A673 (cell line): ENCODE measurements at regions not wholly inside any gene's neighbourhood (a gene's known extent, or its start where the extent isn't known, plus 50 kb on each side); places are given as distances from the start of the nearest gene placed in this dataset.

Experiments used
- BruUV-seq: library from RNA; stranded (reverse); fragments of 400-500 nt; replicated peaks from 2 replicates; lab custom pipeline; 2021; lab: Mats Ljungman, UMichigan
- CTCF ChIA-PET: fragments of 300-600 bp; sonication (Branson Sonifier 250); formaldehyde crosslinking; loops from one replicate; lab custom pipeline; 2022; ENCODE audit warnings: antibody characterized with exemption; lab: Charles Lee
- POLR2A ChIA-PET: fragments of 300-600 bp; sonication (Branson Sonifier 250); formaldehyde crosslinking; loops from one replicate; lab custom pipeline; 2022; ENCODE audit warnings: antibody characterized with exemption; ENCODE audit not compliant: low non-redundant PET; lab: Charles Lee
- DNase-seq: peaks from one replicate; pipeline ENCODE4 v3.0.0-alpha.2; 2015; ENCODE audit warnings: low spot score
- H3K27ac ChIP-seq: fragments of 200-600 bp; sonication (generic); 2 replicates; pipeline ENCODE4 v1.5.1; 2016; ENCODE audit warnings: mixed run types, low read depth, mild to moderate bottlenecking, mixed read lengths, antibody characterized with exemption, low read length; ENCODE audit not compliant: poor library complexity, severe bottlenecking
- H3K27me3 ChIP-seq: fragments of 200-600 bp; sonication (generic); replicated peaks from 2 replicates; pipeline ENCODE4 v1.6.1; 2017; ENCODE audit warnings: mixed run types, low read depth, mild to moderate bottlenecking, mixed read lengths, antibody characterized with exemption, low read length; ENCODE audit not compliant: insufficient read depth, poor library complexity
- H3K36me3 ChIP-seq: fragments of 200-600 bp; sonication (generic); 2 replicates; pipeline ENCODE4 v1.6.1; 2016; ENCODE audit warnings: mixed run types, mild to moderate bottlenecking, mixed read lengths, antibody characterized with exemption, low read length; ENCODE audit not compliant: insufficient read depth, poor library complexity, severe bottlenecking
- H3K4me1 ChIP-seq: fragments of 200-600 bp; sonication (generic); 2 replicates; pipeline ENCODE4 v1.6.1; 2017; ENCODE audit warnings: mixed run types, mild to moderate bottlenecking, mixed read lengths, antibody characterized with exemption, low read length; ENCODE audit not compliant: insufficient read depth, poor library complexity, severe bottlenecking
- H3K4me3 ChIP-seq: fragments of 200-600 bp; sonication (generic); 2 replicates; pipeline ENCODE4 v1.5.1; 2016; ENCODE audit warnings: low read depth, mixed run types, mild to moderate bottlenecking, mixed read lengths, low read length; ENCODE audit not compliant: poor library complexity, severe bottlenecking
- H3K9me3 ChIP-seq: fragments of 200-600 bp; sonication (generic); 2 replicates; pipeline ENCODE4 v1.6.1; 2016; ENCODE audit warnings: mixed run types, low read depth, mild to moderate bottlenecking, mixed read lengths, antibody characterized with exemption, low read length; ENCODE audit not compliant: poor library complexity, severe bottlenecking
- CTCF ChIP-seq: fragments of 300-800, 200-600 bp; sonication (generic); conservative IDR thresholded peaks from 2 replicates; pipeline ENCODE4 v1.5.1; 2017; ENCODE audit warnings: low read depth, mild to moderate bottlenecking, antibody characterized with exemption, low read length, moderate library complexity, mixed read lengths
- EZH2 ChIP-seq: fragments of 200-600 bp; sonication (generic); IDR thresholded peaks from 2 replicates; pipeline ENCODE4 v1.6.1; 2017; ENCODE audit warnings: borderline replicate concordance, low read depth, mild to moderate bottlenecking, mixed read lengths, antibody characterized with exemption, low read length; ENCODE audit not compliant: poor library complexity, severe bottlenecking
- intact Hi-C: fragments of 100-400 bp; cut with micrococcal nuclease; formaldehyde crosslinking; loops from one replicate; pipeline ENCODE4 v1.10.0; 2022; ENCODE audit not compliant: unreplicated experiment

- H3K27me3 ChIP-seq, result peaks cover 21% of the 10 kb centered on the region
- no TSS peak for BruUV-seq
- H3K4me3 ChIP-seq, result no peak overlapping the region
- TF ChIP-seq EZH2, result no peak
- TF ChIP-seq CTCF, result no peak
- H3K27ac ChIP-seq, result no peak overlapping the region
- H3K36me3 ChIP-seq, result no peaks in the 10 kb centered on the region
- DNase-seq, result no peak
- ChIA-PET POLR2A (no interaction called here), CTCF (no interaction called here)
- intact Hi-C loops, result no loop called here
- no peaks in the 10 kb centered on the region for H3K4me1 ChIP-seq
- H3K9me3 ChIP-seq, result no peaks in the 10 kb centered on the region
Measured at GRCh38 chr22:48352086-48352911, 1475.4 kb downstream of the BRD1 start.

- POLR2A ChIA-PET, result no interaction called here
- intact Hi-C loops, result no loop called here
Measured at GRCh38 chr22:48351376-48352085, 1476.1 kb downstream of the BRD1 start.

GRCh38 chr22:48350456-48350855 lies 1477.2 kb downstream of the BRD1 start:
- POLR2A ChIA-PET, result no interaction called here
- Histone ChIP-seq H3K9me3 (no peaks in the 10 kb centered on the region), H3K36me3 (no peaks in the 10 kb centered on the region), H3K4me3 (no peak overlapping the region), H3K27me3 (peaks cover 17% of the 10 kb centered on the region), H3K27ac (no peak overlapping the region), H3K4me1 (no peaks in the 10 kb centered on the region)
- CTCF ChIA-PET, result no interaction called here
- TF ChIP-seq EZH2 (no peak), CTCF (no peak)
- DNase-seq, result no peak
- BruUV-seq, result no TSS peak
- intact Hi-C loops, result no loop called here

More at GRCh38 chr22:48351376-48352085, 1476.1 kb downstream of the BRD1 start:
- Histone ChIP-seq H3K4me3 (no peak overlapping the region), H3K9me3 (no peaks in the 10 kb centered on the region), H3K4me1 (no peaks in the 10 kb centered on the region), H3K27me3 (peaks cover 21% of the 10 kb centered on the region), H3K36me3 (no peaks in the 10 kb centered on the region), H3K27ac (no peak overlapping the region)
- TF ChIP-seq EZH2 (no peak), CTCF (no peak)
- no peak for DNase-seq
- CTCF ChIA-PET, result no interaction called here
- no TSS peak for BruUV-seq
